DOHH2 (cell line): ENCODE measurements at regions not wholly inside any gene's neighbourhood (a gene's known extent, or its start where the extent isn't known, plus 50 kb on each side); places are given as distances from the start of the nearest gene placed in this dataset.
"Not testable (repeated sequence)": the region's sequence is repeated elsewhere in the genome, so short reads cannot be mapped to it uniquely, and the experiment has no call there.

Experiments used
- H3F3A ChIP-seq: fragments of 200-600 bp; sonication (generic), shearing (Covaris generic); 2 replicates; pipeline ENCODE4 v1.6.0; 2016; ENCODE audit warnings: antibody characterized with exemption, mild to moderate bottlenecking; ENCODE audit not compliant: control insufficient read depth, insufficient read depth
- H3K27ac ChIP-seq: fragments of 200-600 bp; sonication (generic); 2 replicates; pipeline ENCODE4 v1.5.1; 2014; ENCODE audit warnings: low read depth, mild to moderate bottlenecking, low read length, moderate library complexity
- H3K27me3 ChIP-seq: fragments of 200-600 bp; sonication (generic); 2 replicates; pipeline ENCODE4 v1.6.1; 2014; ENCODE audit warnings: mild to moderate bottlenecking, low read length, mixed read lengths; ENCODE audit not compliant: control insufficient read depth
- H3K36me3 ChIP-seq: fragments of 200-600 bp; sonication (generic); 2 replicates; pipeline ENCODE4 v1.6.1; 2014; ENCODE audit warnings: mild to moderate bottlenecking, low read length, moderate library complexity, mixed read lengths; ENCODE audit not compliant: control insufficient read depth
- H3K4me1 ChIP-seq: fragments of 200-600 bp; sonication (generic); 2 replicates; pipeline ENCODE4 v1.6.1; 2014; ENCODE audit warnings: mild to moderate bottlenecking, low read length, mixed read lengths; ENCODE audit not compliant: control insufficient read depth
- H3K4me2 ChIP-seq: fragments of 200-600 bp; sonication (generic); 2 replicates; pipeline ENCODE4 v1.6.0; 2014; ENCODE audit warnings: mild to moderate bottlenecking, low read length, moderate library complexity
- H3K4me3 ChIP-seq: fragments of 200-600 bp; sonication (generic); 2 replicates; pipeline ENCODE4 v1.5.1; 2014; ENCODE audit warnings: mild to moderate bottlenecking, low read length, mixed read lengths
- H3K79me2 ChIP-seq: fragments of 200-600 bp; sonication (generic); 2 replicates; pipeline ENCODE4 v1.6.1; 2014; ENCODE audit warnings: mild to moderate bottlenecking, low read length, mixed read lengths; ENCODE audit not compliant: control insufficient read depth
- H3K9me2 ChIP-seq: fragments of 200-600 bp; sonication (generic); replicated peaks from 2 replicates; pipeline ENCODE4 v1.6.1; 2014; ENCODE audit warnings: mild to moderate bottlenecking, low read length, mixed read lengths; ENCODE audit not compliant: control insufficient read depth
- H3K9me3 ChIP-seq: fragments of 200-600 bp; sonication (generic); 2 replicates; pipeline ENCODE4 v1.6.1; 2014; ENCODE audit warnings: antibody characterized with exemption, low read length, mixed read lengths; ENCODE audit not compliant: control insufficient read depth, insufficient read depth
- H4K20me1 ChIP-seq: fragments of 200-600 bp; sonication (generic); 2 replicates; pipeline ENCODE4 v1.6.0; 2014; ENCODE audit warnings: low read depth, mild to moderate bottlenecking, antibody characterized with exemption, low read length, moderate library complexity; ENCODE audit not compliant: control insufficient read depth, insufficient read depth
- CTCF ChIP-seq: fragments of 200-600 bp; sonication (generic); IDR thresholded peaks from one replicate; pipeline ENCODE4 v1.5.1; 2014; ENCODE audit warnings: antibody characterized with exemption, mild to moderate bottlenecking, low read depth, low read length; ENCODE audit not compliant: poor library complexity, severe bottlenecking
- EZH2phosphoT487 ChIP-seq: fragments of 200-600 bp; sonication (generic); IDR thresholded peaks from 2 replicates; pipeline ENCODE4 v1.6.1; 2017; ENCODE audit warnings: borderline replicate concordance, mild to moderate bottlenecking, antibody characterized with exemption, low read length, moderate library complexity, mixed read lengths

- Histone ChIP-seq H3K27ac (no peak overlapping the region), H3K9me2 (no peaks in the 10 kb centered on the region), H4K20me1 (no peaks in the 10 kb centered on the region), H3K36me3 (no peaks in the 10 kb centered on the region), H3K27me3 (no peaks in the 10 kb centered on the region), H3K4me2 (no peak overlapping the region), H3K4me3 (no peak overlapping the region), H3K79me2 (no peaks in the 10 kb centered on the region), H3K4me1 (no peaks in the 10 kb centered on the region), H3F3A (no peaks in the 10 kb centered on the region), H3K9me3 (no peaks in the 10 kb centered on the region)
- TF ChIP-seq CTCF (no peak), EZH2phosphoT487 (no peak)
These were observed 254.1 kb upstream of the C2CD4B start for GRCh38 chr15:62419192-62419591.

GRCh38 chr15:62420371-62420770 is 255.3 kb upstream of the C2CD4B start:
- not testable (repeated sequence) for H3K27ac ChIP-seq, H3K27me3 ChIP-seq, H3K9me3 ChIP-seq, H3K4me2 ChIP-seq, H3K9me2 ChIP-seq, H4K20me1 ChIP-seq, H3F3A ChIP-seq, H3K4me1 ChIP-seq, H3K4me3 ChIP-seq, H3K36me3 ChIP-seq, H3K79me2 ChIP-seq

- H3K27ac ChIP-seq: no peak overlapping the region
- H3K27me3 ChIP-seq: no peaks in the 10 kb centered on the region
- no peaks in the 10 kb centered on the region for H3K9me3 ChIP-seq
- no peak overlapping the region for H3K4me3 ChIP-seq
- H3K36me3 ChIP-seq: no peaks in the 10 kb centered on the region
- no peaks in the 10 kb centered on the region for H3K79me2 ChIP-seq
- no peaks in the 10 kb centered on the region for H3K4me1 ChIP-seq
- TF ChIP-seq CTCF: no peak
- no peak for TF ChIP-seq EZH2phosphoT487
- H4K20me1 ChIP-seq: no peaks in the 10 kb centered on the region
- H3K4me2 ChIP-seq: no peak overlapping the region
- no peaks in the 10 kb centered on the region for H3F3A ChIP-seq
- H3K9me2 ChIP-seq: no peaks in the 10 kb centered on the region
These were observed 256.2 kb upstream of the C2CD4B start for GRCh38 chr15:62421289-62421688.

GRCh38 chr15:62426387-62426956 is 261.4 kb upstream of the C2CD4B start:
- no peaks in the 10 kb centered on the region for H3K9me2 ChIP-seq
- no peaks in the 10 kb centered on the region for H4K20me1 ChIP-seq
- H3K27me3 ChIP-seq: no peaks in the 10 kb centered on the region
- no peaks in the 10 kb centered on the region for H3K36me3 ChIP-seq
- H3F3A ChIP-seq: no peaks in the 10 kb centered on the region
- no peak for TF ChIP-seq EZH2phosphoT487
- no peak for TF ChIP-seq CTCF
- H3K79me2 ChIP-seq: no peaks in the 10 kb centered on the region
- no peaks in the 10 kb centered on the region for H3K9me3 ChIP-seq
- no peak overlapping the region for H3K27ac ChIP-seq
- H3K4me1 ChIP-seq: no peaks in the 10 kb centered on the region
- no peak overlapping the region for H3K4me2 ChIP-seq
- no peak overlapping the region for H3K4me3 ChIP-seq
